H9 (cell line): ENCODE measurements at regions not wholly inside any gene's neighbourhood (a gene's known extent, or its start where the extent isn't known, plus 50 kb on each side); places are given as distances from the start of the nearest gene placed in this dataset.
A peak's percentile ranks its signal among the peaks of the same experiment; 100 is the strongest.

Source experiments
- DNase-seq: peaks from one replicate; pipeline ENCODE4 v3.0.0-alpha.2; 2017
- H2AFZ ChIP-seq: one replicate; pipeline ENCODE4 v1.6.1; 2013; ENCODE audit warnings: mild to moderate bottlenecking, low read length, control low read depth, moderate library complexity
- H2AK5ac ChIP-seq: 2 replicates; pipeline ENCODE4 v1.6.1; 2013; ENCODE audit warnings: low read length, control low read depth, mixed read lengths; ENCODE audit not compliant: insufficient read length
- H2BK120ac ChIP-seq: one replicate; pipeline ENCODE4 v1.6.1; 2013; ENCODE audit warnings: low read depth, mild to moderate bottlenecking, low read length, control low read depth, inconsistent platforms; ENCODE audit not compliant: poor library complexity, severe bottlenecking
- H2BK12ac ChIP-seq: 2 replicates; pipeline ENCODE4 v1.6.1; 2013; ENCODE audit warnings: low read length, control low read depth, mixed read lengths, low read depth; ENCODE audit not compliant: insufficient read length
- H2BK15ac ChIP-seq: 2 replicates; pipeline ENCODE4 v1.6.1; 2013; ENCODE audit warnings: low read depth, low read length, control low read depth
- H2BK20ac ChIP-seq: one replicate; pipeline ENCODE4 v1.6.1; 2013; ENCODE audit warnings: low read depth, mild to moderate bottlenecking, low read length, control low read depth, inconsistent platforms; ENCODE audit not compliant: poor library complexity, severe bottlenecking
- H2BK5ac ChIP-seq: 2 replicates; pipeline ENCODE4 v1.6.1; 2013; ENCODE audit warnings: low read length, control low read depth, mixed read lengths; ENCODE audit not compliant: insufficient read length
- H3K14ac ChIP-seq: 2 replicates; pipeline ENCODE4 v1.6.1; 2013; ENCODE audit warnings: low read length, control low read depth; ENCODE audit not compliant: insufficient read depth
- H3K18ac ChIP-seq: 2 replicates; pipeline ENCODE4 v1.6.1; 2013; ENCODE audit warnings: low read depth, mild to moderate bottlenecking, mixed read lengths, low read length, control low read depth; ENCODE audit not compliant: insufficient read length
- H3K23ac ChIP-seq: 2 replicates; pipeline ENCODE4 v1.6.1; 2013; ENCODE audit warnings: low read length, control low read depth, mixed read lengths, low read depth; ENCODE audit not compliant: insufficient read length
- H3K23me2 ChIP-seq: 2 replicates; pipeline ENCODE4 v1.6.1; 2013; ENCODE audit warnings: low read depth, mild to moderate bottlenecking, mixed read lengths, low read length, control low read depth; ENCODE audit not compliant: insufficient read length, poor library complexity, severe bottlenecking
- H3K27ac ChIP-seq: 2 replicates; pipeline ENCODE4 v1.5.1; 2013; ENCODE audit warnings: low read length, control low read depth, mixed read lengths, low read depth; ENCODE audit not compliant: insufficient read length
- H3K27me3 ChIP-seq: 2 replicates; pipeline ENCODE4 v1.6.1; 2013; ENCODE audit warnings: low read length, control low read depth, inconsistent platforms; ENCODE audit not compliant: insufficient read depth
- H3K4ac ChIP-seq: 2 replicates; pipeline ENCODE4 v1.6.1; 2013; ENCODE audit warnings: low read depth, mild to moderate bottlenecking, control low read depth, inconsistent platforms, low read length, moderate library complexity
- H3K4me1 ChIP-seq: 2 replicates; pipeline ENCODE4 v1.6.1; 2013; ENCODE audit warnings: low read length, control low read depth, inconsistent platforms; ENCODE audit not compliant: insufficient read depth
- H3K4me2 ChIP-seq: 2 replicates; pipeline ENCODE4 v1.6.1; 2013; ENCODE audit warnings: low read length, control low read depth, mixed read lengths; ENCODE audit not compliant: insufficient read length, insufficient read depth
- H3K56ac ChIP-seq: 2 replicates; pipeline ENCODE4 v1.6.1; 2013; ENCODE audit warnings: low read depth, mild to moderate bottlenecking, mixed read lengths, low read length, control low read depth; ENCODE audit not compliant: insufficient read length
- H3K79me1 ChIP-seq: 2 replicates; pipeline ENCODE4 v1.6.1; 2013; ENCODE audit warnings: low read depth, mild to moderate bottlenecking, moderate library complexity, low read length, control low read depth, inconsistent platforms; ENCODE audit not compliant: insufficient read depth, poor library complexity, severe bottlenecking
- H3K79me2 ChIP-seq: 2 replicates; pipeline ENCODE4 v1.6.1; 2013; ENCODE audit warnings: low read length, control low read depth, inconsistent platforms; ENCODE audit not compliant: insufficient read depth
- H3K9ac ChIP-seq: 2 replicates; pipeline ENCODE4 v1.6.1; 2013; ENCODE audit warnings: low read length, control low read depth, mixed read lengths; ENCODE audit not compliant: insufficient read length; ENCODE audit errors: extremely low read depth
- H3K9me3 ChIP-seq: one replicate; pipeline ENCODE4 v1.6.1; 2013; ENCODE audit warnings: low read depth, low read length, inconsistent platforms; ENCODE audit not compliant: control insufficient read depth
- H3T11ph ChIP-seq: one replicate; pipeline ENCODE4 v1.6.1; 2013; ENCODE audit warnings: mild to moderate bottlenecking, low read length, control low read depth, inconsistent platforms
- H4K20me1 ChIP-seq: one replicate; pipeline ENCODE4 v1.6.1; 2013; ENCODE audit not compliant: control insufficient read depth, insufficient read length, insufficient read depth
- H4K5ac ChIP-seq: 2 replicates; pipeline ENCODE4 v1.6.1; 2013; ENCODE audit warnings: low read depth, mild to moderate bottlenecking, mixed read lengths, low read length, control low read depth; ENCODE audit not compliant: insufficient read length
- H4K8ac ChIP-seq: replicated peaks from 2 replicates; pipeline ENCODE4 v1.6.1; 2013; ENCODE audit warnings: low read length, control low read depth, mixed read lengths, low read depth; ENCODE audit not compliant: insufficient read length
- H4K91ac ChIP-seq: 2 replicates; pipeline ENCODE4 v1.6.1; 2013; ENCODE audit warnings: low read depth, mild to moderate bottlenecking, moderate library complexity, mixed read lengths, low read length, control low read depth; ENCODE audit not compliant: insufficient read length
- H3K27ac Mint-ChIP-seq, 3 experiments: 2 replicates in 2 of 3; 3 replicates in 1 of 3; pipeline ENCODE4 v1.8.0; 2020 to 2021; ENCODE audit warnings: mixed read lengths in 3 of 3, mild to moderate bottlenecking in 1 of 3, moderate library complexity in 1 of 3
- H3K27me3 Mint-ChIP-seq: 2 replicates; pipeline ENCODE4 v1.8.0; 2021; ENCODE audit warnings: low read depth, mild to moderate bottlenecking, moderate library complexity, mixed read lengths
- H3K36me3 Mint-ChIP-seq, 3 experiments: 2 replicates in 2 of 3; 3 replicates in 1 of 3; pipeline ENCODE4 v1.8.0; 2020 to 2021; ENCODE audit warnings: low read depth in 3 of 3, mixed read lengths in 3 of 3; ENCODE audit not compliant: insufficient read depth in 1 of 3
- H3K4me1 Mint-ChIP-seq, 2 experiments: 2 replicates each; pipeline ENCODE4 v1.8.0; 2020; ENCODE audit warnings: mixed read lengths in 2 of 2
- H3K4me3 Mint-ChIP-seq, 2 experiments: 2 replicates in 1 of 2; 3 replicates in 1 of 2; pipeline ENCODE4 v1.8.0; 2020 to 2021; ENCODE audit warnings: mild to moderate bottlenecking in 2 of 2, mixed read lengths in 2 of 2, moderate library complexity in 1 of 2
- H3K9me3 Mint-ChIP-seq, 2 experiments: 2 replicates in 1 of 2; 3 replicates in 1 of 2; pipeline ENCODE4 v1.8.0; 2020; ENCODE audit warnings: mild to moderate bottlenecking in 2 of 2, mixed read lengths in 2 of 2, moderate library complexity in 1 of 2
- CTCF ChIP-seq: fragments of 200-600 bp; sonication (generic); conservative IDR thresholded peaks from 3 replicates; pipeline ENCODE4 v1.8.0; 2021; ENCODE audit warnings: antibody characterized with exemption, mild to moderate bottlenecking
- WGBS: extraction: QIAGEN DNeasy Blood & Tissue Kit; methylation state at CpG from one replicate; pipeline ENCODE4 v1.1.7; 2013; ENCODE audit warnings: missing lambda C conversion rate, low lambda C conversion rate, mixed read lengths; ENCODE audit not compliant: insufficient read length; ENCODE audit errors: extremely low coverage; 5-methylcytosine and 5-hydroxymethylcytosine counted together

- peaks cover 22% of the 10 kb centered on the region for H3K27me3 Mint-ChIP-seq
- Histone ChIP-seq H4K5ac (no peak overlapping the region), H4K20me1 (no peaks in the 10 kb centered on the region), H3K14ac (no peak overlapping the region; the same call in 1 of the 2 replicates), H3T11ph (no peak overlapping the region), H2BK120ac (no peak overlapping the region), H2BK20ac (no peak overlapping the region), H2AK5ac (no peak overlapping the region), H3K23ac (no peak overlapping the region), H3K4me1 (no peaks in the 10 kb centered on the region), H2BK12ac (no peak overlapping the region), H3K27ac (no peak overlapping the region), H3K23me2 (no peaks in the 10 kb centered on the region), H2AFZ (no peak overlapping the region), H3K79me1 (no peaks in the 10 kb centered on the region), H3K4me2 (peak overlapping the region; percentile 30), H3K27me3 (no peaks in the 10 kb centered on the region; the same call in 1 of the 2 replicates), H3K56ac (no peak overlapping the region), H4K91ac (no peak overlapping the region), H3K4ac (no peak overlapping the region), H3K9me3 (no peaks in the 10 kb centered on the region), H3K79me2 (no peaks in the 10 kb centered on the region), H4K8ac (no peak overlapping the region), H3K9ac (no peak overlapping the region), H2BK5ac (no peak overlapping the region), H3K18ac (no peak overlapping the region), H2BK15ac (no peak overlapping the region)
- peaks cover 0 to 3% of the 10 kb centered on the region in 2 experiments; a peak in 2 of 5 replicates for H3K9me3 Mint-ChIP-seq
- no peak for TF ChIP-seq CTCF
- peak; percentile 58 for DNase-seq
- H3K36me3 Mint-ChIP-seq, result no peaks in the 10 kb centered on the region
- H3K27ac Mint-ChIP-seq, result peak overlapping the region in 1 of 3 experiments; percentile 18; a peak in 1 of 7 replicates
- peaks cover 6 to 12% of the 10 kb centered on the region in 2 experiments; a peak in 3 of 4 replicates for H3K4me1 Mint-ChIP-seq
- peak overlapping the region in 1 of 2 experiments; percentile 44; a peak in 3 of 5 replicates for H3K4me3 Mint-ChIP-seq
- WGBS, result no CpG with 5 or more reads among the region's 23 CpGs
Measured at GRCh38 chr3:11096266-11097139, 57.8 kb upstream of the HRH1 start.
